Iris pigment epithelial cell (primary cell): ENCODE measurements at regions not wholly inside any gene's neighbourhood (a gene's known extent, or its start where the extent isn't known, plus 50 kb on each side); places are given as distances from the start of the nearest gene placed in this dataset.
"Not testable (repeated sequence)": the region's sequence is repeated elsewhere in the genome, so short reads cannot be mapped to it uniquely, and the experiment has no call there.

Experiments
- DNase-seq: peaks from one replicate; pipeline ENCODE4 v3.0.0-alpha.2; 2011; ENCODE audit warnings: low read depth

DNA sequence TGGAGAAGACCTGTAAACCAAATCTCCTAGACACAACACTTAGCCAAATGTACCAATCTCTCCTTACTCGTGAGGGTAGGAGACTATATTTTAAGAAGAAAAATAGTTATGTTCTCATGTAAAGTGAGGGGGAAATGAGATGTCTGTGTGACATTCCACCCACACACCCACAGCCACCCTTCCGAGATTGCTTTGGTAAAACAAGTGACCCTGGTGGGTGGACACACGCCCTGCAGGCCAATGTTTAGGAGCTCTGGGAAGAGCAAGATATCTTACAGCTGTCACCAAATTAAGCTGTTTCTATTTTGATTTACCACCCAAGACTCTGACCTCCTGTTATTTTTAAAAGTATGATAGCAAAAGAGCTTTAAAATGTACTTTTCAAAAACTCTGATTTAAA lies 147.2 kb upstream of the PFKP start:
- no peak for DNase-seq

DNA sequence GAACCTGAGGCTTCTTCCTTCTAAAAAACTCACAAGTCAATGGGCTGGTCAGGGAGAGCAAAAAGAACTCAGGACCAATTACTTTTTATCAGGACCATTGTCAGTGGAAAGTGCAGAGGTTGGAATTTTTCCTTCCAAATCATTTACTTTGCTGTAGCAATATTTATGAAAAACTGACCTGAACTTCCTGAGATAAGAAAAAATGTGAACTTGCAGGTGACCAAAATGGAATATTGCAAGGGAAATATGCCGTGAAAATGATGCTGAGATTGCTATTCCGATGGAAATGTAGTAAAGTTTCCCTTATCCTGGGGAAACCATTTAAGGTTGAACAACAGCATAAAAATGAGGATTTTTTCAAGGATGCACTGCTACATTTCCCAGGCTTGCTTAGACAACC lies 148.3 kb upstream of the PFKP start:
- no peak for DNase-seq

DNA sequence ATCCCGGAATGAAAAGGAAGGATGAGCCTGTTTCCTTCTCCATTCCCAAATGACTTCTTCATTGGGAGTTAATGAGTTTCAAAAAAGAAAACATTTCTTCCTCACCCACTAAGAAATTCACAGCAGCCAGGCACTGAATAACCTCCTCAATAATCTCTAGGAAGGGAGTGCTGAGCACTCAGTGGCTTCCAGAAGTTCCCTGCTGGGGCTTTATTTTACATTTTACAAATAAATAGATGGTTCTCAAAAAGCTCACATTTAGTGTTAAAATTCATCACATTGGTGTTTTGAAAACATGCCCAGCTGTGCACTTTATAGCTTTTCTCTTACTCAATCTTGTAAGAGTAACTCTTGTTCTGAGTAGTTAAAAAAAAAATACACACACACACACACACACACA lies 148.9 kb upstream of the PFKP start:
- DNase-seq: no peak

DNA sequence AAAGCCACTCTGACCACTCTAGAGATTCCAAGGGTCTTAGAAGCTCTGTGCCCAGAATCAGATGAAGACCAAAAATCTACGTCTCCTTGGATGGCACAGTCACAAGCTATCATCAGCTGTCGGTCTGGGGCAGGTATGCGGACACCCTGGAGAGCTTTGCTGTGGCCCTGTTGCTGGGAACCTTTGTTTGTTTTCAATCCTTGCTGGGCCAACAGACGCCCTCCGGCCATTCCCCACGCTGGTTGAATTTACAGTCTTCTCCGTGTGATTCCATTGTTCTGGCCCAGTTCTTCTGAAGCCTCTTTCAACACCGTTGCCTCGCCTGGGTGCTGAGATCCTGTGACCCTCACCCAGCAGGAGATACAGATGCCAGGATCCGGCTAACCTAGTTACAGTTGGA lies 149.4 kb upstream of the PFKP start:
- DNase-seq: no peak

DNA sequence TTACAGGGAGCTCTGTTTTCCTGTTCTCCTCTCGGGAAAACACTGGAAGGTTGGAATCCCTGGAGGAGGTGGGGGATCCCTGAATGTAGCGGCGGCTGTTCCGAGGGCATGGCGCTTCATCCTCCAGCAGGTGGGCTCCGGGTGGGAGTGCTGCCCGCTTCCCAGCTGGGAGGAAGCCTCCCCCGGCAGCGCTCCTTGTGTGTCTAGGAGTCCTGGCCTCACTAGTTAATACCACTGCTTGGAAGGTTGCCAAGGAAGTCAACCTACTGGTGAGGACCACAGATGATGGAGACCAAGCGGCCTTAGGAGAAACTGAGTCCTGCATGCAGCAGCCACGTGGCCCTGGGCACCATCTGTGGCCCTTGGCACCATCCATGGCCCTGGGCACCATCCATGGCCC lies 151.9 kb upstream of the PFKP start:
- DNase-seq: no peak

DNA sequence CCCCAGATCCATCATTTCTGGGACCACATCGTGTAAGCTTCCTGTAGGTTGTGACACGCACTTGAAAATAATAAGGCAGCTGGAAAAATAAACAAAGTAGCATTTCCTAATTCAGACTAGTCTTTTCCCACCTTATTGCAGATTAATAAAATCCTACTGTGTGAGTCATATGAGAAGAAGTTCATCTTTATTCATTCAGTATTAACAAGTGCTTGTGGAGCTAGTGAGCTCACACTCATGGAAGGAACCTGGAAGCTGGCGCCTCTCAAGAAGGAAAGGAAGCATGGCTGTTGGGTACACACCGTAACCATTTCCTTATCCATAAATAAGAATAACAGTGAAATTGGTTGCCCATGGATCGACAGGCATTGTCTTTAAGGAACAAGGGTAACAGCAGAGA lies 152.6 kb upstream of the PFKP start:
- no peak for DNase-seq

DNA sequence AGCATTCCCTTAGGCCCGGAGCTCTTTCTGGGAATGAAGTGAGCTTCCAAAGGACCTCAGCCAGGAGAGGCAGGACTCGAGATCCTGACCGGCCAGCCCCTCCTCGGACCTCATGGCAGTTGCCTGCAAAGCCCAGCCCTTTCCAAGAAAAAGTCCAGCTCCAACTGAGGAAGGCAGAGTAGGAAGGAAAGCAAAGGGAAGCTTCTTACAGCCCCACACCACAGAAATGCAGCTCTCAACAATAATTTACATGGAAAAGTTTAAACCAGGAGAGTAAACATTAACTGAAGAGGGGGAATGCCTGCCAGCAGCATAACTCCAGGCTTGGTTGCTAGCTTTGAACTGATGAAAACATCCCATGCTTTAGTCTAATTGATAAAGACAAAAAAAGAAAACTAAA lies 153.9 kb upstream of the PFKP start:
- no peak for DNase-seq

DNA sequence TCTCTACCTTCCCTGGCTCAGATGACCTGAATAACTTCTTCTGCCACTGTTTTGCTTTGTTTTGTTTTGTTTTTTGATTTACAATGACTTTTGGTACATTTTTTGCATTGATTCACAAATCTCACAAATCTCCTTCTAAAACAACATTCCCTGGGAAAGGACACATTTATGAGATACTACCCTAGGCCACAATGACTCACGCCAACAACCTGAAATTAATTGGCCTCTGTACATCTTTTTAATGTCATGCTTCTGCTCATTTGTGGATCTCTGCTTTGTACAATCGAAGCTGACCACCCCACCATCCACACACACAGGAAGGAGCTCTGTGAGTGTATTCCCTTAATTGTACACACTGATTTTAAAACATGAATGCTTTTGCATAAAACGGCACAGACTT lies 156.7 kb upstream of the PFKP start:
- DNase-seq: no peak

DNA sequence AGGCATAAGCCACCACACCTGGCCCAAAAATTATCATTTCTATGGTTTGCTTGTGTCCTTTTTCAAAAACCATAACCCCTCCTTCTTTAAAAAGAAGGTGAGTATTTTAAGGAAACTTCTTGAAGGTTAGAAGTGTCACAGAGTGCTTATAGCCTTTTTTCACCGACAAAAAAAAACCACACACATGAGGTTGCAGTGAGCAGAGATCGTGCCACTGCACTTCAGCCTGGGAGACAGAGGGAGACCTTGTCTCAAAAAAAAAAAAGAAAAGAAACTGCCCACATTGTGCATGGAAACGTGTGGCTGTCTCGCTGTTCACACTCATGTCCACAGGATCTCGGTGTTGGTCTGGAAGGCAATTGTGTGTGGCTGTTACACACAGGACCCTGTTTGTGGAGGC lies 157.4 kb upstream of the PFKP start:
- DNase-seq: no peak

DNA sequence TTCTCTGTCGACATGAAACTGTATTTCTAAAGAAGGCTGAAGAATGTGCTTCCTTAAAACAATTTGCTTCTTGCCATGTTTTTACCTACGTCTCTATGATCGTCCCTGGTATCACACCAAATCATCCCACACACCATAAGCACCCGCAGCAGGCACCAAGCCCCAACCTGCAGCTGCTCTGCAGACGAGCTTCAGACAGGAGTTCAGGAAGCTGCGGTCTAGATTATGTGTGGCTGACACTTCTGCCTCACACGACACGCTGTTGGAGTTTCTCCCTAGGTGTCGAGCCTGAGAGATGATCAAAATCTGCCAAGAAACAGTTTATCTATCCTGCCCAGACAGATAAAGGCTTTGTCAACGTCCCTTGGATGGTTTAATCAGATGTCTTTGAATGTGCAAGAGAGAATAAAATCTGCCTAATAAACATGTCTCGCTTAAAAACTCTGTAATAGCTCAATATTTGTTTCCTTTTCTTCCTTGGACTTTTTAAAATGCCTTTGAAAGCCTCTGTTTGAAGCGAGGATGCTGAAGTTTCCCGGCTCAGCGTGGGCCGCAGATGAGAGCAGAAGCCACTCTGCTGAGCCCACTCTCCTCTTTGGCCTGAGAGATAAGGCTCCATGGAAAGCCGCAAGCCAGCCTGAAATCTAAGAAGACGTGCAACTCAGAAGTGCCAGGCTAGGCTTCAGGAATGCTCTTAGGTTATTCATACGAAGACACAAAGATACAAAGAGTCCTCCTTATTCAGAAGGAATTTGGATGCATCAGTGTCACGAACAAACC lies 158.3 kb upstream of the PFKP start:
- no peak for DNase-seq

DNA sequence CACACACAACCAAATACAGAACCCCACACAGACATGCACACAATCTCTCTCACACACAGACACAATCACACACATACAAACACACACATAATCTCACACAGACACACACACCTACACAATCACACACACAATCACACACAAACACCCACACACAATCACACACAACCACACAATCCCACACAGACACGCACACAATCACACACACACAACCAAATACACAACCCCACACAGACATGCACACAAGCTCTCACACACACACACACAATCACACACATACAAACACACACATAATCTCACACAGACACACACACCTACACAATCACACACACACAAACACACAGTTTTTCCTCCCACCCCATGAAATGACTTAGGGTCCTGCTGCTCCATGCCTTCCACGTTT lies 160.4 kb upstream of the PFKP start:
- DNase-seq: no peak

DNA sequence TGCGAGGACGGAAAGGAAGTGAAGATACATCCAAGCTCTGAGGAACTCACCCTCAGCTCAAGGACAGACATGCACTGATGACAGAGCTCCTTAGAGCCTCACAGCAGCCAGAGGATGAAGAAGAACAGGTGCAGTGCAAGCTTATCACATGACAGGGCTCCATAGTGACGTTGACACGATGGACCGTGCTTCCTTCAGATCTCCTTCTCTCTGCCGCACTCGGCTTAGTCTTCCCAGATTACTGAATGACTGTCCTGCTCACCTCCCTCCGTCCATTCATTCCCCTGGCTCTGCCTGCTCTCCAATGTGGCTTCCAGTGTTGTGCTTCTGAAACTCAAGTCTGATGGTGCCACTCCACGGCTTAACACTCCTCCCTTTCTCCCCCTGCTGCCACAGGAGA lies 161.5 kb upstream of the PFKP start:
- no peak for DNase-seq

DNA sequence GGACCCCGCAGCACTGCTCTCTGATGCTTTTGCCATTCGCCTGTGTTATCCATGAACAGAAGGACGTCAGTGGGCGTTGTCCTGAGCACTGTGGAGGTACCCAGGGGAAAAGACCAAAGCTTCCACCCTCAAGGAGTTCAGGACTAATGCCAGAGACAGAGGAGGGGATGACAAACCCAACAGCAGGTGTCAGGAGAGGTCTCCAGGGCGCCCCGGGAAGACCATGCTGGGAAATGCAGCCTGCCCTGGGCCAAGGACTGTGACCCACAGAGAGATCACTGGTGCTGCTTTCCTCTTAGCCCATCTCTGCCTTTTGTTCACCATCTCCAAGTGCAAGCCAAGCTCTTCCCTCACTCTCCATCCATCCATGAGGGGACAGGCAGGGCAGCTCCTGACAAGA lies 166.8 kb upstream of the PFKP start:
- DNase-seq: no peak

DNA sequence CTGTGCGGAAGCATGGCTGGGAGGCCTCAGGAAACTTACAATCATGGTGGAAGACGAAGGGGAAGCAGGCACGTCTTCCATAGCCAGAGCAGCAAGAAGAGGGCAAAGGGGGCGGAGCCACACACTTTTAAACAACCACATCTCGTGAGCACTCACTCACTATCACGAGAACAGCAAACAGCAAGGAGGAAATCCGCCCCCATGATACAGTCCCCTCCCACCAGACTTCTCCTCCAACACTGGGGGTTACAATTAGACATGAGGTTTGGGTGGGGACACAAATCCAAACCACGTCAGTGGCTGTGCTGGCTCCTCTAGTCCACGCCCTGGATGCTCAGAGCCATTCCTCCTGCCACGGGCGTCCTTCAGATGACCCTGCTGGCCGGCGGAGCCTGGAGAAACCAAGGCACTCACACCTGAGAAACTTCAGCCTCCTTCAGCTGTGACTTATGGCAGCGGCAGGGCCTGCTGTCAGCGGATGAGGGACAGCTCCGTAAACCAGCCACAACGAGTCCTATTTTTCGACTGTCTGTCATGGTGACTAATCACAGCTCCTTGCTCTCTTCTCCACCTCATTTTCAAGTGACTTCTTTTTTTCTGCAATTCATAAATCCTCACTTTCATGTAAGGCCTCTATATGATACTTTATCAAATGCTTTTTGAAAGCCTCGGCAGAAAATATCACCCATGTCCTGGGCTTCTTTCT lies 167.9 kb upstream of the PFKP start:
- no peak for DNase-seq

DNA sequence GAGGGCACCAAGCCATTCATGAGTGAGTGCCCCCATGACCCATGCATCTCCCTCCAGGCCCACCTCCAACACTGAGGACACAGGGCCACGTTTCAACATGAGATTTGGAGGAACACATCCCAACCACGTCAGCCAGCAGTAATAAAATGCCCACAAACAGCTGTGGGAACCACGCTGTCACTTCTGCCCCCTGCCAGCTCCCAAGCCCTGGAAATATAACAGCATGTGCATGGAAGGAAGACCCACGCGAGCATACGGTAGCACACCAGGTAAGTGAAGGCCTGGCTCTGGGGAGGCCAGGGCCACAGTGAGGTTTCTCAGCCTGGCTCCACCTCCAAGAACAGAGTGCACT lies 168.9 kb upstream of the PFKP start:
- DNase-seq: no peak

DNA sequence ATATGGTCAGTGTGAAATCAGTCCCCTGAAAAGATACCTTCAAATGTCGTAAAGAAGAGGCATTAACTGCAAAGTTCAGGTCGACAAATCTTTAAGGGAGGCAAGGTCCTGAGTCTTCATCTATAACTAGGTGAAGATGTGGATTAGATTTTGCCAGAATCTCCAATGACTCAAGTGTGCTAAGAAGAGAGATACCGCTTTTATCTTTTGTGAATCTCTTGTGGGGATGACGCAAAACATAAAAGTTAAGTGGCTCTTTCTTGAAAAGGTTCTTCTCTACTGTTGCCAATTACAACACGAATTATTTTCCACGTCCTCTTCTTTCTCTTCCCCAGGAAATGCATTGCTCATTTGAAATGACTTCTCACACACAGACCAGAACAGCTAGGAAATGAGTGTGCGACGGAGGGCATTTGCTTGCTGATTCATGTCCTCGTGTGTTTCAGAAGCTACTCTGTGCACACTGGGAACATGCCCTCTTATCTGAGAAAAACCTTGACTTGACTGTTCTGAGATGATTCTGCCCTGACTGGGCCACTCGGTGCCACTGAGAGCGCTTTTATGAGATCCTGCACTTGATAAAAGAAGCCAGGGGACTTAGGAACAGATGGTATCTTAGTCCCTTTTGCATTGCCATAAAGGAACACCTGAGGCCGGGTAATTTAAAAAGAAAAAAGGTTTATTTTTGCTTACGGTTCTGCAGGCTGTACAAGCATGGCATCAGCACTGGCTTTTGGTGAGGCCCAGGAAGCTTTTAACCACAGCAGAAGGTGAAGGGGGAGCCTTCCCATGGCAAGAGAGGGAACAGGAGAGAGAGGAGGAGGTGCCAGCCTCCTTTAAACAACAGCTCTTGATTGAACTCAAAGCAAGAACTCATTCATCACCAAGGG lies 169.5 kb upstream of the PFKP start:
- no peak for DNase-seq

DNA sequence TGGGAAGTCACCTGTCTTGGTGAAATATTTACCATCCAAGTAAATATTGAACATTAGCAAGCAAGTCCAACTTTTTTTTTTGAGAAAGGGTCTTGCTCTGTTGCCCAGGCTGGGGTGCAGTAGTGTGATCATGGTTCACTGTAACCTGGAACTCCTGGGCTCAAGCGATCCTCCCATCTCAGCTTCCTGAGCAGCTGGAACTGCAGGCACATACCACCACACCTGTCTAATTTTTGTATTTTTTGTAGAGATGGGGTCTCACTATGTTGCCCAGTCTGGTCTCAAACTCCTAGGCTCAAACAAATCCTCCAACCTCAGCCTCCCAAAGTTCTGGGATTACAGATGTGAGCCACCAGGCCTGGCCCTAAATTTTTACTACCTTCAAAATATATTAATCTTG lies 171.0 kb upstream of the PFKP start:
- not testable (repeated sequence) for DNase-seq

DNA sequence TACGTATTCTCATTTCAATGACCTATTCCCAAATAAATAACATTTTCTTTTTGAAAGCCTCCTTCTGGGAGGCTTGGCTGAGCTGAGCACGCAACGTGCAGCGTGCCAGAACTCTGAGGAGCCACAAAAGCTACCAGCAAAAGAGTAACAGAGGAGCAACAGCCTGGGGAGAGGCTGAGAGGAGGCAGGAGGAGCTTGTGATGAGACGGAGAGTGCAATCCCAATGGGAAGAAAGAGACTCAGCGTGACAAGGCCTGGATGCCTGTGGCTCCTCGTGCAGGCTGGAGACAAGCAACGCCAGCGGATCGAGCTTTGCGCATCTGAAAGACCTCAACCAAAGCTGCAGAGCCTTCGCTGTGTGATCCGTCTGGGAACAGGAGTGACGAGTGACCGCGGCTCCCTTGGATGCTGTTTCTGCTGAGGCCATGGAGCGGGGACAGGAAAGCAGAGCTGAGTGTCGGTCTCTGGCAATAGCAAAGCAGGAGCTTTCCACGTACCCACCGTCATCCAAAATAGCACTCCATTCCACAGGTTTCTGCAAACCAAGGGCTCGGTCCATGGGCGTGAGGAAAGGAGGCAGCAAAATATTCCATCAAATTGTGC lies 171.7 kb upstream of the PFKP start:
- DNase-seq: no peak

DNA sequence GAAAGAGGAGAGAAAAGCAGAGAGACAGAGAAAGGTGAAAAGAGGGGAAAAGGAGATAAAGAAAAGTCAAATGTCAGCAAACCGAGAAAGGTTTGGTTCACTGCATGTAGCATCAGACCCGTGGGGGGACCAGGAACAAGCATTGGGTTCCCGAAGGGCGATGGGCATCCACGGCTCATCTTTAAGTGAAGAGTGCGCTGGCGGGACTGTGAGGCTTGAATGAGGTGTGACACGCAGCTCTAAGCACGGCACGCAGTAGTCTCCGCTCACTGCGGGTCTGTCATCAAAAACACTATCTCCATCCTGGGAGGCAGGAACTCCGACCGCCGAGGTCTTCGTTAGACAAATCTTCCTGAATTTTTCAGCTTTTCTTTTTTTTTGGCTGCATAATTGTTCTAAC lies 173.4 kb upstream of the PFKP start:
- no peak for DNase-seq

DNA sequence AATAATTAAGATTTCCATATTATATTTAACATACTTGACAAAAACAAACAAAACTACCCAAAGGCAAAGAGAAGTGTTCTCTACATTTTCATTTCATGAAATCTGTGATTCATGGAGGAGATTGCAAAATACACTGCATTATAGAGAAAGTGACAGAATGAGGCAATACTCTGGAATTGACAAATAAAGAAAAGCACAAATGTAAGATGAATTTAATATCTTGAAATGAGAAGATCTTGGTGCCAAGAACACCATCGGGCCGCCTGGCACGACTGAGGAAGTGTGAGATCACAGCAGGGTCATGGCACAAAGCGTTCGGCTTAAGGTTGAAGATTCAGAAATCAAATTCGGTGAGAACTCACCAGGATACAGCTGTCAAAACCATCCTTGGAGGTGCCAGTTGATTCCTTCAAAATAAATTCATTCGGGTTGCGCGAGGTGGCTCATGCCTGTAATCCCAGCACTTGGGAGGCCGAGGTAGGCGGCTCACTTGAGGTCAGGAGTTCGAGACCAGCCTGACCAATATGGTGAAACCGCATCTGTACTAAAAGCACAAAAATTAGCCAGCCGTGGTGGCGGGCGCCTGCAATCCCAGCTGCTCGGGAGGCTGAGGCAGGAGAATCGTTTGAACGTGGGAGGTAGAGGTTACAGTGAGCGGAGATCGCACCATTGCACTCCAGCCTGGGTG lies 174.0 kb upstream of the PFKP start:
- no peak for DNase-seq

DNA sequence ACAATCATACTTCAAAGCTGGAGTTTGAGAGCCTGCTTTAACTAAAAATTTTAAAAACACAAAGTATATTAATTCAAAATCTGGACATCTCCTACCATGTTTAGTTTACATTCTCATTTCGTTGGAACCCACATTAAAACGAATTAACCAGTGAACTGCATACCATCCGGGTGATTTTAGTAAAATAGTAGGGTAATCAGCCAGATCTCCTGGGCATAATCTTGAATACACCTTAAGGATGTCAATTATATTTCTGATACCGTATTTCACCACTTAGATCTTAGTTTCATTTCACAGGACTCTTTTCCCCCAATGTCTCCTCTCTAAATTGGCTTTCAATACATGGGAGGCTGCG lies 175.6 kb upstream of the PFKP start:
- no peak for DNase-seq
